ENCODE measurements at regions not wholly inside any gene's neighbourhood (a gene's known extent, or its start where the extent isn't known, plus 50 kb on each side); places are given as distances from the start of the nearest gene placed in this dataset.

DNA sequence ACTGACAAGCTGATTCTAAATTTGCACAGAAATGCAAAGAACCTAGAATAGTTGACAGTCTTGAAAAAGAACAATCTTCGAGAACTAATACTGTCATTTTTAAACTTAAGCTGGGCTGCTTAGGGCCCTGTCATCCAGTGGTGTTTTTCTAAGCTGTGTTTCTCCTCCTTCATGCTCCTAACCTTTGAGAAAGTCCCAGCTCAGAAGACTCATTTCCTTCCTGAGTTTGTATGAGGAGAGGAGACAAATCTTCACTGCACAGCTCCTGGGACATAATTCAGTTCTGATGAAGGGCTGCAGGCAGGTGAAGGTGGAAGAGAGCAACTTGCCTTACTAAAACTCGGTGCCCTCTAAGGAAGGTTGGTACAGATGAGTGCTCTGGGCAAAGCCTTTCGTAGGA is 109.5 kb upstream of the ANKRD55 start:
- H3K27ac ChIP-seq = no peak overlapping the region
- H3K4me3 ChIP-seq = no peak overlapping the region
- WGBS, 5 donors = 92 to 97% (median 94%) methylated on average over 3 of the region's 3 CpGs
- H3K9me3 ChIP-seq = no peaks in the 10 kb centered on the region
- TF ChIP-seq POLR2A (IDR thresholded peaks at IDR 0.05) (no peak), POLR2AphosphoS5 (IDR thresholded peaks at IDR 0.05) (no peak), EP300 (IDR thresholded peaks at IDR 0.05) (no peak)
- TF ChIP-seq, protein P1, sequence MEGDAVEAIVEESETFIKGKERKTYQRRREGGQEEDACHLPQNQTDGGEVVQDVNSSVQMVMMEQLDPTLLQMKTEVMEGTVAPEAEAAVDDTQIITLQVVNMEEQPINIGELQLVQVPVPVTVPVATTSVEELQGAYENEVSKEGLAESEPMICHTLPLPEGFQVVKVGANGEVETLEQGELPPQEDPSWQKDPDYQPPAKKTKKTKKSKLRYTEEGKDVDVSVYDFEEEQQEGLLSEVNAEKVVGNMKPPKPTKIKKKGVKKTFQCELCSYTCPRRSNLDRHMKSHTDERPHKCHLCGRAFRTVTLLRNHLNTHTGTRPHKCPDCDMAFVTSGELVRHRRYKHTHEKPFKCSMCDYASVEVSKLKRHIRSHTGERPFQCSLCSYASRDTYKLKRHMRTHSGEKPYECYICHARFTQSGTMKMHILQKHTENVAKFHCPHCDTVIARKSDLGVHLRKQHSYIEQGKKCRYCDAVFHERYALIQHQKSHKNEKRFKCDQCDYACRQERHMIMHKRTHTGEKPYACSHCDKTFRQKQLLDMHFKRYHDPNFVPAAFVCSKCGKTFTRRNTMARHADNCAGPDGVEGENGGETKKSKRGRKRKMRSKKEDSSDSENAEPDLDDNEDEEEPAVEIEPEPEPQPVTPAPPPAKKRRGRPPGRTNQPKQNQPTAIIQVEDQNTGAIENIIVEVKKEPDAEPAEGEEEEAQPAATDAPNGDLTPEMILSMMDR (IDR thresholded peaks at IDR 0.05) = no peak
- DNase-seq = no peak
- no peaks in the 10 kb centered on the region for H3K36me3 ChIP-seq
- H3K4me1 ChIP-seq = no peaks in the 10 kb centered on the region
- H3K27me3 ChIP-seq = no peaks in the 10 kb centered on the region
- intact Hi-C loops (cut with DNase I; ENCODE audit: low total_unique reads) = no loop called here

DNA sequence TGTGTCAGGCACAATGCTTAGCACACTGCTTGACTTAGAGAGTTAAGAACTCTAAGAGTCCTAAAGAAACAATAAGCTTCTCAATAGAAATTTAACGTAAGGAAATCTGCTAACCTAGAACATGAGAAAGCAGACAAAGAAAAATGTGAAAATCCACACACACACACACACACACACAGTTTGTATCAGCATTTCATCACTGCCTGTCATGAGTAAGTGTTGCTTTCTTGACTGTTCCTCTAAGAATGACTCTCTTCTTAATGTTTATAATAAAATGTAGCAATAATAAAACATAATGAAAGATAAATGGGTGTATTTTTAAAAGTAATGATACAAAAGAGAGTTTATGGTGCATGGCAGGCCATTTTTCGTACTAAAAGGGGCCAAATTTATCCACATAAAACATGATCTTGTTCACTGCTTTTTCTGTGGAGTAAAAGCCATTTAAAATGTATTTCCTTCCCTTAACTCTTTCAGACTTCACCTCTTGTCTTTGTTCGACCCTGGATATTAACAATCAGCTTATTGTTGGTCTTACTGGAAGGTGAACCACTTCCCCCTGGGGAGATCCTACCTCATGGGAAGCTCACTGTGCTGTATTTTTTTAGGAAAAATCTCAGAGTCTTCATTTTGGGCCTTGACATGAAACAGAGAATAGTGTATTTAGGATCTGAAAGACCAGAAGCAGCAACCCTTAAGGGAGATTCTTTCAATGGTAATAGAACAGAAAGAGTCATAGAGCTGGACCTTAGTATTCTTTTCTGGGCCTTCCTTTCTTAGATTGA is 107.3 kb upstream of the ANKRD55 start:
- Histone ChIP-seq H3K27me3 (no peaks in the 10 kb centered on the region), H3K36me3 (no peaks in the 10 kb centered on the region), H3K9me3 (peaks cover 0 to 5% (median 3%) of the 10 kb centered on the region in 4 donors), H3K27ac (no peak overlapping the region), H3K4me3 (no peak overlapping the region), H3K4me1 (no peaks in the 10 kb centered on the region)
- 65 to 83% (median 78%) methylated on average over 3 of the region's 3 CpGs for WGBS, 5 donors
- no peak for DNase-seq
- intact Hi-C loops (cut with DNase I; ENCODE audit: low total_unique reads) = no loop called here
- no peak for TF ChIP-seq EP300 (IDR thresholded peaks at IDR 0.05)
- no peak for TF ChIP-seq POLR2A (IDR thresholded peaks at IDR 0.05)
- TF ChIP-seq POLR2AphosphoS5 (IDR thresholded peaks at IDR 0.05) = no peak
- TF ChIP-seq, protein P1 (IDR thresholded peaks at IDR 0.05) = no peak

DNA sequence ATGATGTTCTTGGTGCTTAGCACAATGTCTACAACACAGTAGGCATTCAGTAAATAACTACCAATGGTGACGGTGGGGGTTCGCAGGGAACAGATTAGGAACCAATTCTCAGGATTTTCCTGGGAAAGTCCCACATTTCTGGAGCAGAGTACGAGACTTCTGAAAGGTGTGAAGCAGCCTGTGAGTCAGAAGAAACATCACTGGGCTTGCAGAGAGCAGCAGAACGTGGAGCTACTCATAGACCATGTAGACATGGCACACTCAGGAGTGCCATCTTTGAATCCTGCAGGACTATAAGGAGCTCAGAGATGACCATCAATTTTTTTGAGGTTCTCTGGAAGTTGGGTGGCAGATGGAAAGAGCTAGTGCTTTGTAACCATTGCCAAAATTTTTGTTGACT is 106.6 kb upstream of the ANKRD55 start:
- H3K4me1 ChIP-seq = no peaks in the 10 kb centered on the region
- no peak for DNase-seq
- H3K9me3 ChIP-seq = peaks cover 0 to 11% (median 9%) of the 10 kb centered on the region in 4 donors
- intact Hi-C loops (cut with DNase I; ENCODE audit: low total_unique reads) = no loop called here
- H3K36me3 ChIP-seq = no peaks in the 10 kb centered on the region
- TF ChIP-seq POLR2A (IDR thresholded peaks at IDR 0.05) = no peak
- TF ChIP-seq EP300 (IDR thresholded peaks at IDR 0.05) = no peak
- TF ChIP-seq, protein P1 (IDR thresholded peaks at IDR 0.05) = no peak
- TF ChIP-seq POLR2AphosphoS5 (IDR thresholded peaks at IDR 0.05) = no peak
- H3K4me3 ChIP-seq = no peak overlapping the region
- no peaks in the 10 kb centered on the region for H3K27me3 ChIP-seq
- WGBS, 5 donors = 79 to 85% (median 83%) methylated on average over 4 of the region's 4 CpGs
- H3K27ac ChIP-seq = no peak overlapping the region

DNA sequence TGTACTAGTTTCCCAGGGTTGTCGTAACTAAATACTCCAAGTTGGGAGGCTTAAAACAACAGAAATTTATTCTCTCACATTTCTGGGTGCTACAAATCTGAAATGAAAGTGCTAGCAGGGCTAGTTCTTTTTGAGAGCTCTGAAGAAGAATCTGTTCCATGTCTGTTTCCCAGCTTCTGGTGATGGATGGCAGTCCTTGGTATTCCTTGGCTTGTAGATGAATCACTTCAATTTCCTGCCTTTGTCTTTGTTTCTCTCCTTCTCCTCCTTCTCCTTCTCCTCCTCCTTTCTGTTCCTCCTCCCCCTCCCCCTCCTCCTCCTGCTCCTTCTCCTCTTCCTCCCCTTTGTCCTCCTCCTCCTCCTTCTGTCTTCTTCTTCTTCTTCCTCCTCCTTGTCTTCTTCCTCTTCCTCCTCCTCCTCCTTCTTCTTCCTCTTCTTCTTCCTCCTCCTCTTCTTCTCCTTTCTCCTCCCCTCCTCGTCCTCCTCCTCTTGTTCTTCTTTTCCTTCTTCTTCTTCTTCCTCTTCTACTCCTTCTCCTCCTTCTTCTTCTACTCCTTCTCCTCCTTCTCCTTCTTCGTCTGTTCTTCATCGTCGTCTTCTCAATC is 104.7 kb upstream of the ANKRD55 start:
- 88 to 98% (median 92%) methylated on average over 5 of the region's 5 CpGs for WGBS, 5 donors
- TF ChIP-seq EP300 (IDR thresholded peaks at IDR 0.05) (no peak), POLR2AphosphoS5 (IDR thresholded peaks at IDR 0.05) (no peak), POLR2A (IDR thresholded peaks at IDR 0.05) (no peak)
- TF ChIP-seq, protein P1 (IDR thresholded peaks at IDR 0.05) = no peak
- DNase-seq = no peak
- H3K4me3 ChIP-seq = no peak overlapping the region
- intact Hi-C loops (cut with DNase I; ENCODE audit: low total_unique reads) = no loop called here
- no peaks in the 10 kb centered on the region for H3K4me1 ChIP-seq
- H3K9me3 ChIP-seq = peaks cover 0 to 14% (median 10%) of the 10 kb centered on the region in 4 donors
- H3K27ac ChIP-seq = no peak overlapping the region
- no peaks in the 10 kb centered on the region for H3K36me3 ChIP-seq
- H3K27me3 ChIP-seq = no peaks in the 10 kb centered on the region

Data from stomach (tissue), 8 donors.